ENCODE measurements at regions not wholly inside any gene's neighbourhood (a gene's known extent, or its start where the extent isn't known, plus 50 kb on each side); places are given as distances from the start of the nearest gene placed in this dataset.

DNA sequence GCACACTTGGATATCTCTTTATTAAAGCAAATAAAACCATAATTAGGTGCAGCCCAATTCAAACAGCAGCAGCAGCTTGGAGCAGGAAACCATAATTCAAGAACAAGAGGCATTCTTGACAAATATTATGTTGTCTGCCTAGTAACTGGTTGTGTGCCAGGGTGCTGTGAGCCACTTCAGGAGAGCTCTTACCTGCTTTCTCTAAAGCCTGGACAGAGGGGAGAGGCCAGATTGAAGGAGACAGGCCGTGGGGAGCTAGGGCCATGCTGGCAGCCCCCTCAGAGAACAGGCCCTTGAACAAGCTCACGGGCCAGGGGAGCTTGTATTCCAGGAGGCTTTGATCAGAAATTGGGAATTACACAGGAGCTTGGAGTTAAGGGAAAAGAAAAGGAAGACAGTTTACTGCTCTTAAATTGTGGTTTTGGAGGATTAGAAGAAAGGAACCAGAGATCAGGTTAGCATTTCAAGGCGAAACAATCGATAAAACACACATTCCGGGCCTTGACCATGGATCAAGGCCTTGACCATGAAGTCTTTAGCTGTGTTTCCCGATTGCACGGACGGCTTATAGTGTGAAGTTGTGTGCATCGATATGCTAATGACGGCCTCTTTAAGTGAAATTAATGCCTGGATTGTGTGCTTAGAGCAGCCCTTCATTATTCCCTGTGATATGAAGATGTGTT is 69.8 kb upstream of the NKX2-2 start:
- H3K14ac ChIP-seq (ENCODE audit: low read length): no peak overlapping the region
- H2BK120ac ChIP-seq (ENCODE audit: low read depth, low read length): no peak overlapping the region

GRCh38 chr20:21577551-21577950 is 63.7 kb upstream of the NKX2-2 start:
- Histone ChIP-seq H4K91ac (ENCODE audit: low read depth, low read length, poor library complexity) (no peak overlapping the region), H3K9me3 (replicated peaks in 1 of 2; ENCODE audit: control insufficient read depth in 2 of 2, insufficient read depth in 1 of 2, low read depth in 1 of 2, low read length in 2 of 2) (no peaks in the 10 kb centered on the region), H3K18ac (ENCODE audit: low read length) (no peak overlapping the region), H3K36me3 (replicated peaks in 1 of 2; ENCODE audit: control insufficient read depth in 2 of 2, insufficient read depth in 2 of 2, low read length in 2 of 2) (no peaks in the 10 kb centered on the region), H4K8ac (ENCODE audit: low read depth, low read length) (no peak overlapping the region), H3K79me1 (ENCODE audit: low read depth, low read length) (no peaks in the 10 kb centered on the region), H3K4me1 (ENCODE audit: control insufficient read depth in 2 of 2, insufficient read depth in 1 of 2, low read depth in 1 of 2, low read length in 2 of 2) (no peaks in the 10 kb centered on the region), H3K23ac (ENCODE audit: low read depth, low read length, poor library complexity) (no peak overlapping the region), H2AFZ (ENCODE audit: low read length) (no peak overlapping the region), H2BK15ac (ENCODE audit: low read length) (no peak overlapping the region), H2AK5ac (ENCODE audit: low read depth, low read length) (no peak overlapping the region), H2BK5ac (ENCODE audit: low read length) (no peak overlapping the region), H2BK120ac (ENCODE audit: low read depth, low read length) (no peak overlapping the region), H3K4ac (ENCODE audit: low read length) (no peak overlapping the region), H2BK12ac (ENCODE audit: low read length) (no peak overlapping the region), H3K4me2 (ENCODE audit: insufficient read depth, low read length, poor library complexity, severe bottlenecking) (no peak overlapping the region), H3K9ac (ENCODE audit: low read depth, low read length, poor library complexity) (no peak overlapping the region), H3K27ac (replicated peaks; ENCODE audit: low read length) (no peak overlapping the region), H3K14ac (ENCODE audit: low read length) (no peak overlapping the region), H3K27me3 (ENCODE audit: control insufficient read depth in 3 of 3, insufficient read depth in 3 of 3, low read depth in 1 of 3, low read length in 3 of 3) (peaks cover 0 to 28% (median 0%) of the 10 kb centered on the region in 3 experiments), H3K4me3 (ENCODE audit: low read length in 2 of 2) (no peak overlapping the region)
- DNase-seq (ENCODE audit: low spot score): no peak
- no CpG with 5 or more reads among the region's 4 CpGs for WGBS, 2 donors (ENCODE audit: extremely low coverage in 2 of 2, insufficient read length in 2 of 2, insufficient replicate concordance in 1 of 2)

More for the DNA sequence above, 69.8 kb upstream of the NKX2-2 start:
- H2AK5ac ChIP-seq (ENCODE audit: low read depth, low read length): no peak overlapping the region
- H3K4ac ChIP-seq (ENCODE audit: low read length): no peak overlapping the region
- no peaks in the 10 kb centered on the region for H3K9me3 ChIP-seq (replicated peaks in 1 of 2; ENCODE audit: control insufficient read depth in 2 of 2, insufficient read depth in 1 of 2, low read depth in 1 of 2, low read length in 2 of 2)
- no peak overlapping the region for H2AFZ ChIP-seq (ENCODE audit: low read length)
- no CpG with 5 or more reads among the region's 10 CpGs for WGBS, 2 donors (ENCODE audit: extremely low coverage in 2 of 2, insufficient read length in 2 of 2, insufficient replicate concordance in 1 of 2)
- H4K91ac ChIP-seq (ENCODE audit: low read depth, low read length, poor library complexity): no peak overlapping the region
- peaks cover 0 to 15% (median 0%) of the 10 kb centered on the region in 3 experiments for H3K27me3 ChIP-seq (ENCODE audit: control insufficient read depth in 3 of 3, insufficient read depth in 3 of 3, low read depth in 1 of 3, low read length in 3 of 3)
- no peak overlapping the region for H2BK15ac ChIP-seq (ENCODE audit: low read length)
- H4K8ac ChIP-seq (ENCODE audit: low read depth, low read length): no peak overlapping the region
- H3K36me3 ChIP-seq (replicated peaks in 1 of 2; ENCODE audit: control insufficient read depth in 2 of 2, insufficient read depth in 2 of 2, low read length in 2 of 2): no peaks in the 10 kb centered on the region
- no peak overlapping the region for H3K18ac ChIP-seq (ENCODE audit: low read length)
- H3K9ac ChIP-seq (ENCODE audit: low read depth, low read length, poor library complexity): no peak overlapping the region
- no peak overlapping the region for H3K4me3 ChIP-seq (ENCODE audit: low read length in 2 of 2)
- H2BK12ac ChIP-seq (ENCODE audit: low read length): no peak overlapping the region
- no peak overlapping the region for H3K23ac ChIP-seq (ENCODE audit: low read depth, low read length, poor library complexity)
- H3K4me1 ChIP-seq (ENCODE audit: control insufficient read depth in 2 of 2, insufficient read depth in 1 of 2, low read depth in 1 of 2, low read length in 2 of 2): no peaks in the 10 kb centered on the region
- H3K79me1 ChIP-seq (ENCODE audit: low read depth, low read length): no peaks in the 10 kb centered on the region
- no peak for DNase-seq (ENCODE audit: low spot score)
- H2BK5ac ChIP-seq (ENCODE audit: low read length): no peak overlapping the region
- H3K4me2 ChIP-seq (ENCODE audit: insufficient read depth, low read length, poor library complexity, severe bottlenecking): no peak overlapping the region
- H3K27ac ChIP-seq (replicated peaks; ENCODE audit: low read length): no peak overlapping the region

- no peak overlapping the region for H2AFZ ChIP-seq (ENCODE audit: low read length)
- no CpG with 5 or more reads among the region's 5 CpGs for WGBS, 2 donors (ENCODE audit: extremely low coverage in 2 of 2, insufficient read length in 2 of 2, insufficient replicate concordance in 1 of 2)
- H3K23ac ChIP-seq (ENCODE audit: low read depth, low read length, poor library complexity): no peak overlapping the region
- no peak overlapping the region for H3K18ac ChIP-seq (ENCODE audit: low read length)
- no peak overlapping the region for H4K91ac ChIP-seq (ENCODE audit: low read depth, low read length, poor library complexity)
- H2BK15ac ChIP-seq (ENCODE audit: low read length): no peak overlapping the region
- H3K4ac ChIP-seq (ENCODE audit: low read length): no peak overlapping the region
- H2AK5ac ChIP-seq (ENCODE audit: low read depth, low read length): no peak overlapping the region
- no peaks in the 10 kb centered on the region for H3K9me3 ChIP-seq (replicated peaks in 1 of 2; ENCODE audit: control insufficient read depth in 2 of 2, insufficient read depth in 1 of 2, low read depth in 1 of 2, low read length in 2 of 2)
- no peaks in the 10 kb centered on the region for H3K36me3 ChIP-seq (replicated peaks in 1 of 2; ENCODE audit: control insufficient read depth in 2 of 2, insufficient read depth in 2 of 2, low read length in 2 of 2)
- no peak overlapping the region for H3K27ac ChIP-seq (replicated peaks; ENCODE audit: low read length)
- peaks cover 0 to 29% (median 0%) of the 10 kb centered on the region in 3 experiments for H3K27me3 ChIP-seq (ENCODE audit: control insufficient read depth in 3 of 3, insufficient read depth in 3 of 3, low read depth in 1 of 3, low read length in 3 of 3)
- H4K8ac ChIP-seq (ENCODE audit: low read depth, low read length): no peak overlapping the region
- no peak overlapping the region for H3K4me2 ChIP-seq (ENCODE audit: insufficient read depth, low read length, poor library complexity, severe bottlenecking)
- no peak overlapping the region for H2BK120ac ChIP-seq (ENCODE audit: low read depth, low read length)
- H3K4me1 ChIP-seq (ENCODE audit: control insufficient read depth in 2 of 2, insufficient read depth in 1 of 2, low read depth in 1 of 2, low read length in 2 of 2): no peaks in the 10 kb centered on the region
- H3K4me3 ChIP-seq (ENCODE audit: low read length in 2 of 2): no peak overlapping the region
- H2BK5ac ChIP-seq (ENCODE audit: low read length): no peak overlapping the region
- H3K9ac ChIP-seq (ENCODE audit: low read depth, low read length, poor library complexity): no peak overlapping the region
- no peaks in the 10 kb centered on the region for H3K79me1 ChIP-seq (ENCODE audit: low read depth, low read length)
- H3K14ac ChIP-seq (ENCODE audit: low read length): no peak overlapping the region
- DNase-seq (ENCODE audit: low spot score): no peak
- H2BK12ac ChIP-seq (ENCODE audit: low read length): no peak overlapping the region
Observed at GRCh38 chr20:21575981-21576740, 62.3 kb upstream of the NKX2-2 start.

GRCh38 chr20:21575167-21575566 is 61.3 kb upstream of the NKX2-2 start:
- no peak overlapping the region for H2AK5ac ChIP-seq (ENCODE audit: low read depth, low read length)
- no peaks in the 10 kb centered on the region for H3K79me1 ChIP-seq (ENCODE audit: low read depth, low read length)
- no peak overlapping the region for H3K4me2 ChIP-seq (ENCODE audit: insufficient read depth, low read length, poor library complexity, severe bottlenecking)
- no peak overlapping the region for H4K8ac ChIP-seq (ENCODE audit: low read depth, low read length)
- WGBS, 2 donors (ENCODE audit: extremely low coverage in 2 of 2, insufficient read length in 2 of 2, insufficient replicate concordance in 1 of 2): no CpG with 5 or more reads among the region's 3 CpGs
- H3K4me1 ChIP-seq (ENCODE audit: control insufficient read depth in 2 of 2, insufficient read depth in 1 of 2, low read depth in 1 of 2, low read length in 2 of 2): no peaks in the 10 kb centered on the region
- no peak overlapping the region for H3K27ac ChIP-seq (replicated peaks; ENCODE audit: low read length)
- no peak overlapping the region for H3K9ac ChIP-seq (ENCODE audit: low read depth, low read length, poor library complexity)
- no peak overlapping the region for H2BK5ac ChIP-seq (ENCODE audit: low read length)
- H3K27me3 ChIP-seq (ENCODE audit: control insufficient read depth in 3 of 3, insufficient read depth in 3 of 3, low read depth in 1 of 3, low read length in 3 of 3): peaks cover 0 to 20% (median 0%) of the 10 kb centered on the region in 3 experiments
- no peak overlapping the region for H2BK120ac ChIP-seq (ENCODE audit: low read depth, low read length)
- H4K91ac ChIP-seq (ENCODE audit: low read depth, low read length, poor library complexity): no peak overlapping the region
- no peak overlapping the region for H3K23ac ChIP-seq (ENCODE audit: low read depth, low read length, poor library complexity)
- H3K9me3 ChIP-seq (replicated peaks in 1 of 2; ENCODE audit: control insufficient read depth in 2 of 2, insufficient read depth in 1 of 2, low read depth in 1 of 2, low read length in 2 of 2): no peaks in the 10 kb centered on the region
- H2BK12ac ChIP-seq (ENCODE audit: low read length): no peak overlapping the region
- no peak overlapping the region for H3K18ac ChIP-seq (ENCODE audit: low read length)
- H2AFZ ChIP-seq (ENCODE audit: low read length): no peak overlapping the region
- H3K36me3 ChIP-seq (replicated peaks in 1 of 2; ENCODE audit: control insufficient read depth in 2 of 2, insufficient read depth in 2 of 2, low read length in 2 of 2): no peaks in the 10 kb centered on the region
- H3K14ac ChIP-seq (ENCODE audit: low read length): no peak overlapping the region
- no peak overlapping the region for H2BK15ac ChIP-seq (ENCODE audit: low read length)
- no peak overlapping the region for H3K4me3 ChIP-seq (ENCODE audit: low read length in 2 of 2)
- no peak for DNase-seq (ENCODE audit: low spot score)
- H3K4ac ChIP-seq (ENCODE audit: low read length): no peak overlapping the region
